K562 (cell line): ENCODE measurements at regions not wholly inside any gene's neighbourhood (a gene's known extent, or its start where the extent isn't known, plus 50 kb on each side); places are given as distances from the start of the nearest gene placed in this dataset.

Source experiments
- ETV6 ChIP-seq, 3 experiments: fragments of 150-350 bp in 1 of 3; sonication (generic) in 1 of 3; formaldehyde crosslinking in 1 of 3; IDR thresholded peaks; 2 replicates each; pipeline versions ENCODE4 v1.6.1 to v1.8.0; 2014 to 2022; ENCODE audit warnings: borderline replicate concordance in 2 of 3, low read depth in 2 of 3, antibody characterized with exemption in 1 of 3, low read length in 1 of 3, mild to moderate bottlenecking in 1 of 3, missing genetic modification reagents in 1 of 3
- ZNF140 ChIP-seq: fragments of 250-450 bp; sonication (Bioruptor Pico); IDR thresholded peaks from 2 replicates; pipeline ENCODE4 v1.8.0; 2021; ENCODE audit warnings: moderate library complexity, mild to moderate bottlenecking, inconsistent platforms
- TF ChIP-seq, protein P1 (sequence below): fragments of 200-800 bp; sonication (Bioruptor generic); IDR thresholded peaks from 2 replicates; pipeline ENCODE4 v1.6.1; 2017; ENCODE audit warnings: missing genetic modification characterization, missing compliant biosample characterization

DNA sequence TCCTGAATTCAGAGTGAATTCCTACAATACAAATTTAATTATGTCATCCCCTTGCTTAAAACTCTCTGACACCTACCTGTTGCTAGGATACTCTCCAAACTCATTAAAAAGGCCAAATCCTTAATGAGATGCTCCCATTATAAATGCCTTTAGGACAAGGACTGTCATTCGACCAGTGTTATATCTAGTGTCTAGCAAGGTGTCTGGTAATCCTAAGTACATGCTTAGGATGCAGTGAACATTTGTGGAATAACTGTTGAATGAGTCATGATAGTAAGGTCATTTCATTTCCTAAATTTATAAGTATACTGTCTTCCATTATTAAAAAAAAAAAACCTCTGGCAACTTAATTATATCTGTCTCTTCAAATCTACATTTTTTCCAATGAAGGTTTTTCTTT, 588.9 kb upstream of the NRXN1 start:
- no peak for TF ChIP-seq ETV6 (IDR thresholded peaks at IDR 0.05; ENCODE audit: borderline replicate concordance in 1 of 2, low read depth in 2 of 2, low read length in 1 of 2)
- TF ChIP-seq ETV6 (CRISPR knock-in tag; IDR thresholded peaks at IDR 0.05; ENCODE audit: borderline replicate concordance), result no peak
- no peak for TF ChIP-seq ZNF140
- TF ChIP-seq, protein P1, sequence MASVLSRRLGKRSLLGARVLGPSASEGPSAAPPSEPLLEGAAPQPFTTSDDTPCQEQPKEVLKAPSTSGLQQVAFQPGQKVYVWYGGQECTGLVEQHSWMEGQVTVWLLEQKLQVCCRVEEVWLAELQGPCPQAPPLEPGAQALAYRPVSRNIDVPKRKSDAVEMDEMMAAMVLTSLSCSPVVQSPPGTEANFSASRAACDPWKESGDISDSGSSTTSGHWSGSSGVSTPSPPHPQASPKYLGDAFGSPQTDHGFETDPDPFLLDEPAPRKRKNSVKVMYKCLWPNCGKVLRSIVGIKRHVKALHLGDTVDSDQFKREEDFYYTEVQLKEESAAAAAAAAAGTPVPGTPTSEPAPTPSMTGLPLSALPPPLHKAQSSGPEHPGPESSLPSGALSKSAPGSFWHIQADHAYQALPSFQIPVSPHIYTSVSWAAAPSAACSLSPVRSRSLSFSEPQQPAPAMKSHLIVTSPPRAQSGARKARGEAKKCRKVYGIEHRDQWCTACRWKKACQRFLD (CRISPR knock-in tag), result no peak
